Stimulated activated CD4-positive, alpha-beta T cell treated with anti-CD3 and anti-CD28 coated beads, Interleukin-4, amount 100 ng/mL, for 24 hours (primary cell): ENCODE measurements at regions not wholly inside any gene's neighbourhood (a gene's known extent, or its start where the extent isn't known, plus 50 kb on each side); places are given as distances from the start of the nearest gene placed in this dataset.

ENCODE experiments used
- DNase-seq: peaks from one replicate; pipeline ENCODE4 v3.0.0-alpha.2; 2020

DNA sequence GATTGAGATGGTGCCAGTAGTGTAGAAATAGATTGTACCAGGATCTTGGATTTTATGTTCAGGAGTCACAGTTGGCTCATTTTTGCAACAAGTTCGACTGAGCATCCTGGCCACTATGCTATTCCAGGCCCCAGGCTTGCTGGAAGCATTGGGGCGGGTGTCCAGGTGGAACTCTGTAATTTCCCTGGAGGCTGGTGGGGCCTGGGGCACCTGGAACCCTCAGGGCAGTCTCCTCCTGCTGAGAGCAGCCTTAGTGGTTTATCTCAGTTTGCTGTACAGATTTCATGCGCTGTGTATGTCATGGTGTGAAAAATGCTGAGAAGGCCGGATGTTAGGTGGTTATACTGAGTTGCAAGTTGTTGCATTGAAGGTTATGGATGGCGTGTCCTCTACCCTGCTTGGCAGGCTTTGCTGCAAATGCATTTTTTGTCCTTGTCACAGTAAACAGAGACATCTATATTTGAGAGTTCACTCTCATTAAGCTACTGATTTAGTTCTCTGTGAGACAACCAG lies 135.1 kb upstream of the MYLIP start:
- DNase-seq: no peak

- DNase-seq: no peak
Observed at GRCh38 chr6:15990179-15990578, 138.7 kb upstream of the MYLIP start.

DNA sequence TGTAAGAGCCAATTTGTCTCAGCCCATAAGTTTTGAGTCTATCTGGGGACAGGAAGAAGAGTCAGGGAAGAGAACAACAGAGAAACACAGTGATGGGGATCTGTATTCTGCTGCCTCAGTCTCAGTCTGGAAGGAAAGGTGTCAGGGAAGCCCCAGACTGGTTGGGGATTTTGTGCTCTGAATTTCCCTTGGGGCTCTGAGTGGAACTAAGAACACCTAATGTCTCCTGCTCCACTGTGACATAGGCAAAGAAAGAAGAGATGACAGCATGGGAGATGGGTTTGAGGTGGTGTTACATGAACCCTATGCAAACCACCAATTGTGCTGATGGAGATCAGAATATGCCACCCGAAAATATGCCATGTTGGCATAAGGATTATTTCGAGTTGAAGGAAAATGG lies 139.5 kb upstream of the MYLIP start:
- no peak for DNase-seq

GRCh38 chr6:15987569-15987968 lies 141.3 kb upstream of the MYLIP start:
- DNase-seq: no peak

GRCh38 chr6:15986027-15986629 lies 142.8 kb upstream of the MYLIP start:
- DNase-seq: no peak

DNA sequence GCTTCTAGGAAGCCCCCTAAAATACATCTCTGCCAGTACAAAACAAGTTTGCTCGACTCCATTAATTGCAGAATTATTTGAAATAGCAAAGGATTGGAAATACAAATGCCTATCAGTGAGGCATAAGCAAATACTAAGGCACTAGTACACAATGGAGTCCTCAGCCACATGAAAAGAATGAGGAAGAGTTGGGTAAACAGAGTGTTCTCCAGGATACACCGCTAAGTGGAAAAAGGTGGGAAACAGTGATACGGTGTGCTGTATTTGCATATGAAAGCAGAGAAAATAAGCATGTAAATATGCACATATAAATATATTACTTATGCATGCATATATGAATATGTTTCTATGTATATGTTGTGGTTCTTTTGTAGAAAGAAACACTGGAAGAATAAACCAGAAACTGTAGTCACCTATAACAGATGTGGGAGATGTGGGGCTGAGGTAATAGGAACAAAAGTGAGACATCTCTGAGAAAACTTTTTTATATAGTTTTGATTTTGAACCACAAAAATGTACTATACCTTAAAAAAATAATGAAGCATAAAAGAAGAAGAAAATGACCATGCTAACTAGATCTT lies 143.4 kb upstream of the MYLIP start:
- DNase-seq: no peak

DNA sequence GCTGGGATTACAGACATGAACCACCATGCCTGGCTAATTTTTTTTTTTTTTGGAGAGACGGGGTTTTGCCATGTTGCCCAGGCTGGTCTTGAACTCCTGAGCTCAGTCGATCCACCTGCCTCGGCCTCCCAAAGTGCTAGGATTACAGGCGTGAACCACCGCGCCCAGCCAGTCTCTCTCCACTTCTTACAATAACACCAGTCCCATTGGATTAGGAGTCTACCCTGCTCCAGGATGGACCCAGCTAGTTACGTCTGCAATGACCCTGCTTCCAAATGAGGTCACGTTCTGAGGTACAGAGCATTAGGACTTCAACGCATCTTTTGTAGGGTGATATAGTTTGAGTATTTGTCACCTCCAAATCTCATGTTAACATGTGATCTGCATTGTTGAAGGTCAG lies 146.9 kb upstream of the MYLIP start:
- DNase-seq: no peak

DNA sequence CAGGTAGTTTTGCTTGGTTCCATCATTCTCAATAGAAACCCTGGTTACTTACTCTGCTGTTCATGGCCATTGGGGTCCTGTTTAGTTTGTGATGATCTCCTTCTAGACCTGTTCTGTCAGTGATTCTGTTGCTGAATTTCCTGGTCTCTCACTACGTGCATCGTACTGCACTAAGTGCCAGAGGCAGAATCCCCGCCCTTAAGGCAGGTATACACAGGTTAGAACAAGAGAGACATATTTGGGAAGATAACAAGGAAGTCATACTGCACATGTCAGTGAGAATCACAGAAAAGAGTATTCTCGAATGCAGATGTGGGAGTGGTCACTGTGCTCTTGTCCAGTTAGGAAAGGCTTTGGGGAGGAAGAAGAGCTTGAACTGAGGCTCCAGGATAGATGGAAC lies 148.1 kb upstream of the MYLIP start:
- no peak for DNase-seq

GRCh38 chr6:15978426-15978825 lies 150.5 kb upstream of the MYLIP start:
- DNase-seq: no peak

DNA sequence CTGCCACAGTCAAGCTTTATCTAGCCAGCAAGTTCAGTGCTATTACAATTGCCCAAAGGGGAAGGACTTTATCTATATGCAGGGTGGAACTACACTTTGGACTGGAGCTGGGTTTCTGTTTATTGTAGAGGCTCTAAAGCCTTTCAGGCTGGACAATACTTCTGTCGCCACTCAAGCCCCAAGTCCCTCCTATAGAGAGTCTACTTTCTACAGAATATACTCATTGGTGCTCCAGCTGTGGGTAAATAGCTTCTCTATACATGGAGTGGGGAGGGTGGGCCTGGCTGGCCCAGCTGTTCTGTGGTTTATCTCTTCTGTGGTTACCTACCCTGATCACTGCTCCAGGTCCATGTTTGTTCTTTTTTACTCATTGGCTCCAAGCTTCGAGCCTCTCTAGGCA lies 151.8 kb upstream of the MYLIP start:
- no peak for DNase-seq

DNA sequence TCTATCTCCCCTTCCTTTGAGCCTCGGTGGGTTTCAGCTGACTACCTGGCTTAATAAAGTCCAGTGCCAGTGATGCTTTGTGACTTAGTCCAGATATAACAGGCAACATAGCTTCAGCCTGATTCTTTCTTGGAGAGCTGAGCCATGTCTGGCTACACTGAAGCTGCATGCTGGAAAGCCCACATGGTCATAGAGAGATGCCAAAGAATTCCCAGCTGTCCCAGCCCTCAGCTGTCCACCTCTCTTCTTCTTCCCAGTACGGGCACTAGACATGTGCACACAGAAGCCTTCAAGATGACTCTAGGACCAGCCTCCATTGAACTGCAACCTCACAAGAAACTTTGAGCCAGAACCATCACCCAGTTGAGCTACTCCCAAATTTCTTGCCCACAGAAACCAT lies 154.1 kb upstream of the MYLIP start:
- DNase-seq: no peak

DNA sequence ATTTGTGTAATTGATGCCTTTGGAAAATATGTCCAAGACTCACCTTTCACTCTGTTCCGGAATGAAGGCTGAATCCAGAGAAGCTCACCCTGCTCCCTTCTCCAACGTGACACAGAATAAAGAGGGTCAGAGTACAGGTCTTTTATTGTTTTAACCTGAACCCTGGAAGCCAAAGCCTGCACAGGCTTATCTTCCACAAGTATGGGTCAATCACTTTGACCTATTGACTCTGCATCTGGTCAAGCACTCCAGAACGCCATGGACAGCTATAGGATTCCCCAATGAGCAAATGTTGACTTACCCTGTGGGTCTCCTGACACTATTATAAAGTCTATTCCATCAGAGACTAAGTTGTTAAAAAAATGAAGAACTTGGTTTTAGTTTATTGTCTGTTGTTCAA lies 158.4 kb upstream of the MYLIP start:
- no peak for DNase-seq

DNA sequence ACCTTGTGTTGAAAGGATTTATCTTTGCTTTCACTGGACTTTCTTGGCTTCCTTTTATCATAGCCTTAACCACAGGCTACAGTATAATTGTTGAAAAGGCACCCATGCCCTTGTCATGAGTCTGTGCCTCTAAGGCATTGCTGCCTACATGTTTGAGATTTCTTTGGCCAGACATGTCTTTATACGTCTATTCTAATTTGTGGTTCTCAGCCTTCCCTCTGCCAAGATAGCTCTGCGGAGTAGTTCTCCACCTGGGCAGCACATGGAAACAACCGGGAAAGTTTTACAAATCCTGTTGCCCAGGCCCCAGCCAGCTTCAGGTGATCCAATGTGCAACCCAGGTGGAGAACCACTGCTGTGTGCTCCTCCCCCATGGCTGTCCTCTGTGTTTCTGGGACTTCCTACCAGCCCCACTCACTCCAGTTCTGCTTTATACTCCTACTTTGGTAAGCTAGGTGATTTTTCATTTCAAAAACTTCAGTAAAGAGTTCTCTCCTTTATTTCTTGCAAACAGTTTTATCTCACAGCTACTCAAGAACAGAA lies 159.6 kb upstream of the MYLIP start:
- no peak for DNase-seq

DNA sequence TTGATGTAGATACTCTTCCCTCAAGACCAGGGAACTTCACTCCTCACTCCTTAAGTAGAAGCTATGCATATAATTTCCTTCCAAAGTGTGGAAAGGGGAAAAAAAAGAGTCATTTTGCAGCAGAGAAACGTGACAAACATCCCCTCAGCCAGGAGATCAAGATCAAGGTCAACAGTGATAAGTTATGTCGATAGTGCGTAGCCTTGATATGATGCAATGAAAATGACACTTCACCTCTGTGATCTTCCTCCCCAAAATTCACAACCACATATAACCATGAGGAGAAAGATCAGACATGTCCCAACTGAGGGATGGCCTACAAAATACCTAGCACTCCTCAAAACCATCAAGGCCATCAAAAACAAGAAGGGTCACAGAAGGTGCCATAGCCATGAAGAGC lies 160.4 kb upstream of the MYLIP start:
- no peak for DNase-seq

GRCh38 chr6:15966000-15966520 lies 162.8 kb upstream of the MYLIP start:
- no peak for DNase-seq

DNA sequence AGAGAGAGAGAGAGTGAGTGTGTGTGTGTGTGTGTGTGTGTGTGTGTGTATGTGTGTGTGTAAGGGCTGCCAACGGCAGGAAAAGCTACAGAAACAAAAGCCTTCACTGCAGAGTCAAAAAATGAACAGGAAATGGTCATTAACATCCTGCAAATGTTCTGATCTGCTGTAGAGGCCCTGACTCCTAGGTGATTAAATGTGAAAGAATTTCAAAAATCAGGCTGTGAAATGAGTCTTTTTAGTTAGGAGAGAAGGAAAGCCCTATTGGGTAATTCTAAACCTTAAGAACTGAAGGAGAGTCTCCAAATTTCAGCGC lies 166.5 kb upstream of the MYLIP start:
- DNase-seq: no peak

GRCh38 chr6:15961635-15962448 lies 167.0 kb upstream of the MYLIP start:
- DNase-seq: no peak

DNA sequence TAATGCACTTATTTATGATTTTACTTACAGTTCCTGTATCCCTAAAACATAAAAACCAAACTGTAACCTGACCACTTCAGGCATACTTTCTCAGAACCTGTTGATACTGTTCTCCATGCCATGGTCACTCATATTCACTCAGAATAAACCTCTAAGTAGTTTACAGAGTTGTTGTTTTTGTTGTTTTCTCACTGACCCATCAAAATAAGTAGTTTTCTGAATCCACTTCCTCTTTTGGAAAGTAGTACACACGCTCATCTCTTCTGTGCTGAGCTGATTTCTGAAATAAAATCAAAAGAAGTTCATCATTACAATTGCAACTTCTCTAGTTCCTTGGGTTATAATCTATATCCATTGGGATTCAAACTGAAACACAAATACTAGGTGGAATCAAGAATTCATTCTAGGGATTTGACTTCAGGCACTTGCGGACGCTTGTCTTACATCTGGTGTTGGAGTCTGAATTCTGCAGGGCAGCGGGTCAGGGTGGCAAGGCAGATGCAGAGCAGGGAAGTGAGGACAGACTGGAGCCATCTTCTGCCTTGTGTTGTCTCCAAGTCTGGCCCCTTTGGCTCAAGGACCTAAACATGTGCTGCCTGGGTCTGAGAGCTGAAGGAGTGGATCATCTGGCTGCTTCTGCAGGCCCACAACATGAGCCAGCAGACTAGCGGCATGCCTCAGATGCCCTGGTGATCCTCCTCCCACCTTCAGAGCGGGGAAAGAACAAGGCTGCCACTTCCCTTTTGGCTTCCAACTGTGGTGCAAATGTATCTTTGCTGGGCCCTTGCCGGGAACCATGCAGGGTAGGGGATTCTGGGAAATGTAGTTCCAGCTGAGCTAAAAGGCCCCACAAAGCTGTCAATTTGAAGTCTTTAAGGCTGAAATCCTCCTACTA lies 167.9 kb upstream of the MYLIP start:
- no peak for DNase-seq

- DNase-seq: no peak
Observed at GRCh38 chr6:15957655-15958169, 171.2 kb upstream of the MYLIP start.

DNA sequence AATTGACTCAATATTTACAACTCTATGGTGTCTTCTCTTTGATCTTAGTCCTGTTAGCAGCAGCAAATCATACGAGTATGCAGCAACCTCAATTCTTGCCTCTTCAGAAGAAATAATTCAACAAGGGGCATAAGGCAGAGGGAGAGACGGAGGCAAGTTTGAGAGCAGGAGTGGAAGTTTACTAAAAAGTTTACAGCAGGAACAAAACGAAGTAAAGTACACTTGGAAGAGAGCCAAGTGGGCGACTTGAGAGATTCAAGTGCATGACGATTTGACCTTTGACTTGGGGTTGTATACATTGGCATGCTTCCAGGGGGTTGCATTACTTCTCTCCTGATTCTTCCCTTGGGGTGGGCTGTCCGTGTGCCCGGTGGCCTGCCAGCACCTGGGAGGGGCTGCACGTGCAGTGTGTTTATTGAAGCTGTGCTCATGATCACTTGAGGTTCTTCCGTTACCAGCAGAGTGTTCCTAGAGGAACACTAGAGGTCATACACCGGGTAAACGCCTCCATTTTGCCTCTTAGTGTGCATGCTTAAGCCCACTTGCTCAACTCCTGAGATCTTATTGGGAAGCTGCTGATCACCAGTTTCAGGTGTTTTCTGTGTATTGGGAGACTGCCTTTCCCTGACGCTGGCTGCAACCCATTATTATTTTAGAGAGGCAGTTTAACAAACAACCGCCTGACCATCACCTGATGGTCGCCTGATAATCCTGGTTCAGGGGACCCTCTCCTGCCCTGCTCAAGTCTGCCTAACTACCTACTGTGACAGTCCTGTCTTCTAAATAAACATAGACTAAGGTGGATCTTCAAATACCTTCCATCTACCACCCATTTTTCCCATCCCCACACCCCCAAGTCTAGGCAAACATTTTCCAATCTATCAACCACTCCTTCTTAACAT lies 172.4 kb upstream of the MYLIP start:
- no peak for DNase-seq

GRCh38 chr6:15955484-15955883 lies 173.4 kb upstream of the MYLIP start:
- DNase-seq: no peak
